ENCODE measurements at regions not wholly inside any gene's neighbourhood (a gene's known extent, or its start where the extent isn't known, plus 50 kb on each side); places are given as distances from the start of the nearest gene placed in this dataset.

- H3K4me3 ChIP-seq (ENCODE audit: low read length) = no peak overlapping the region
- no peaks in the 10 kb centered on the region for H3F3A ChIP-seq (ENCODE audit: insufficient read depth, low read length, poor library complexity, severe bottlenecking)
- H3K27me3 ChIP-seq (ENCODE audit: insufficient read depth, low read depth, low read length) = no peaks in the 10 kb centered on the region
- H2AFZ ChIP-seq (ENCODE audit: low read depth, low read length) = no peak overlapping the region
- no peaks in the 10 kb centered on the region for H3K79me2 ChIP-seq (replicated peaks; ENCODE audit: insufficient read depth, low read length)
- no peaks in the 10 kb centered on the region for H4K20me1 ChIP-seq (ENCODE audit: insufficient read depth)
- no peaks in the 10 kb centered on the region for H3K9me2 ChIP-seq (ENCODE audit: insufficient read depth, low read length)
- no peak overlapping the region for H3K27ac ChIP-seq (ENCODE audit: low read length)
- no peak overlapping the region for H3K9ac ChIP-seq (ENCODE audit: low read length)
- H3K36me3 ChIP-seq (ENCODE audit: insufficient read depth, low read length) = no peaks in the 10 kb centered on the region
- H3K4me2 ChIP-seq (ENCODE audit: low read length) = no peak overlapping the region
- no peaks in the 10 kb centered on the region for H3K9me3 ChIP-seq (ENCODE audit: low read length)
- TF ChIP-seq TAF1 (IDR thresholded peaks at IDR 0.05; ENCODE audit: low read depth) (no peak), EZH2 (IDR thresholded peaks at IDR 0.05; ENCODE audit: borderline replicate concordance, insufficient read depth, low read length, poor library complexity, severe bottlenecking) (no peak), CTCF (IDR thresholded peaks at IDR 0.05; ENCODE audit: poor library complexity, severe bottlenecking) (no peak), REST (IDR thresholded peaks at IDR 0.05; ENCODE audit: borderline replicate concordance) (no peak), SMC3 (conservative IDR thresholded peaks at IDR 0.05; ENCODE audit: poor library complexity) (no peak), POLR2AphosphoS5 (IDR thresholded peaks at IDR 0.05) (no peak), MXI1 (conservative IDR thresholded peaks at IDR 0.05; ENCODE audit: poor library complexity, severe bottlenecking) (no peak), RAD21 (conservative IDR thresholded peaks at IDR 0.05) (no peak), EP300 (conservative IDR thresholded peaks at IDR 0.05; ENCODE audit: poor library complexity, severe bottlenecking) (no peak)
Measured at GRCh38 chr2:107024269-107024668, 138.3 kb upstream of the ST6GAL2 start.

- Histone ChIP-seq H4K20me1 (ENCODE audit: insufficient read depth) (no peaks in the 10 kb centered on the region), H3K27ac (ENCODE audit: low read length) (no peak overlapping the region), H3K79me2 (replicated peaks; ENCODE audit: insufficient read depth, low read length) (no peaks in the 10 kb centered on the region), H2AFZ (ENCODE audit: low read depth, low read length) (no peak overlapping the region), H3K9me2 (ENCODE audit: insufficient read depth, low read length) (no peaks in the 10 kb centered on the region), H3K9me3 (ENCODE audit: low read length) (no peaks in the 10 kb centered on the region), H3K36me3 (ENCODE audit: insufficient read depth, low read length) (no peaks in the 10 kb centered on the region), H3K4me2 (ENCODE audit: low read length) (no peak overlapping the region), H3K27me3 (ENCODE audit: insufficient read depth, low read depth, low read length) (no peaks in the 10 kb centered on the region), H3F3A (ENCODE audit: insufficient read depth, low read length, poor library complexity, severe bottlenecking) (no peaks in the 10 kb centered on the region), H3K9ac (ENCODE audit: low read length) (no peak overlapping the region), H3K4me3 (ENCODE audit: low read length) (no peak overlapping the region)
- TF ChIP-seq CTCF (IDR thresholded peaks at IDR 0.05; ENCODE audit: poor library complexity, severe bottlenecking) (no peak), EZH2 (IDR thresholded peaks at IDR 0.05; ENCODE audit: borderline replicate concordance, insufficient read depth, low read length, poor library complexity, severe bottlenecking) (no peak)
Measured at GRCh38 chr2:107025291-107025857, 139.4 kb upstream of the ST6GAL2 start.
